ENCODE measurements at regions not wholly inside any gene's neighbourhood (a gene's known extent, or its start where the extent isn't known, plus 50 kb on each side); places are given as distances from the start of the nearest gene placed in this dataset.
"Not testable (repeated sequence)": the region's sequence is repeated elsewhere in the genome, so short reads cannot be mapped to it uniquely, and the experiment has no call there.

DNA sequence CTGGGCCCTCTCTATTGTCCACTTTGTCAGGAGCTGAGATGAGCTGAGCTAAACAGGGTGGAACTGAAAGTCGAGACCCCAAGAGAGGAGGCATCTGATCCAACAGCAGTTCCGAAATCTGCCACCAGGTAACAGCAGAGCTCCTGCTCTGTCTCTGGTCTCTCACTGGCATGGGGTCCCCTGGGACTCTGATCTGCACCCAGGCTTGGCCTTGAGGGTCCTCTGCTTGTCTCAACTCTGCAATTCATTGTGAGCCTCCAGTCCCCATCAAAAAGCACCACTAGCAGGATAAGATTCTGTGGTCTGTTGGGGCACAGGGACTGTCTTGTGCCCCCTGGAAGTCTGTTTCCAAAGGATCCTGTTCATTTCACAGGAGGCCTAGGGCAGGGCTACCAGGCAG lies 62.5 kb upstream of the TOP1 start:
- H3K36me3 Mint-ChIP-seq (ENCODE audit: insufficient read depth): peaks cover 3% of the 10 kb centered on the region
- DNase-seq (ENCODE audit: low spot score in 2 of 2): no peak
- no peak overlapping the region for H3K27ac Mint-ChIP-seq (ENCODE audit: low read depth)
- peaks cover 22% of the 10 kb centered on the region for H3K4me1 Mint-ChIP-seq
- H3K27me3 Mint-ChIP-seq: peaks cover 17% of the 10 kb centered on the region
- no peak for ATAC-seq (replicated peaks; ENCODE audit: extremely low read depth, poor library complexity, severe bottlenecking)
- no peak overlapping the region for H3K4me3 Mint-ChIP-seq
- no peaks in the 10 kb centered on the region for H3K9me3 Mint-ChIP-seq

DNA sequence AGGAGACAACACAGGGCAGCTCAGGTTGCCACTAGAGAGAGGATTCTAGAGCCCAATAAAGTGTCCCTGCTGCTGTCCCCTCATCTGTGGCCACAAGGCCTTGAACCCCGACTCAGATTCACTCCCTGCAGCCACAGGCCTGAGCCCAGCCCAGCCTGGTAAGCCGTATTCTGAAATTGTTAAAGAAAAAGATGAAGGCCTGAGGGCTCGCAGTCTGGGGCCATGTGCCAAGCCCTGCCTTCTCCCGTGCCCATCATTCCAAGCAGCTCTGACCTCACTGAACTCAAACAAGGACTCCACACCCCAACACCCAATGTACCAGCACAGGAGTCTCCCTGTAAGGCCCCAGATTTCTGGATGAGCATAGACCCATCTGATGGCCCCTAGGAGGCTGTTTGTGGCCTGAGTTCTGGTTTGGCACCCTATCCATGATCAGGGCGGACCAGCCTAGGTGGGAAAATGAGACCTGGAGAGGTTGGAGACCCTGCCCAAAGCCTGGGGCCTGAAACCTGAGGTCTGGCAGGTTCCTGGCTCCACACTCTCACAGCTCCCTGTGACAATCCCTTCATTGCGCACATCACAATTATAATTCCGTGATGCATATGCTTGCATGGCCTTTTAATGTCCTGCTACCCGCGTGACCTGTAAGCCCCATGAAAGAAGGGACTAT lies 62.0 kb upstream of the TOP1 start:
- Mint-ChIP-seq H3K4me3 (no peak overlapping the region), H3K9me3 (no peaks in the 10 kb centered on the region), H3K36me3 (ENCODE audit: insufficient read depth) (peaks cover 3% of the 10 kb centered on the region), H3K4me1 (peaks cover 18% of the 10 kb centered on the region), H3K27me3 (peaks cover 17% of the 10 kb centered on the region), H3K27ac (ENCODE audit: low read depth) (no peak overlapping the region)
- ATAC-seq (replicated peaks; ENCODE audit: extremely low read depth, poor library complexity, severe bottlenecking) (no peak), DNase-seq (ENCODE audit: low spot score in 2 of 2) (no peak)

DNA sequence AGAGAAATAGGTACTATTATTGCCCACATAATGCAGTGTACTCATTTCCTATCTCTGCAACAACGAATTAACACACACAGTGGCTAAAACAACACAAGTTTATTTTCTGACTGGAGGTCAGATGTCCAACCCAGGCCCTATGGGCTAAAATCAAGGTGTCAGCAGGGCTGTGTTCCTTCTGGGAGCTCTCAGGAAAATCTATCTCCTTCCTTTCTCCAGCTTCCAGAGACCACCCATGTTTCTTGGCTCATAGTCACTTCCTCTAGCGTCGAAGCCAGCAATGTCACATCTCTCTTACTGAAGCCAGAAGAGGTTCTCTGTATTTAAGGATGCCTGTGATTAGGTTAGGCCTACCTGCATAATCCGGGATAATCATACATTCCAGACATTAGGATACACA lies 60.9 kb upstream of the TOP1 start:
- DNase-seq (ENCODE audit: low spot score in 2 of 2) (no peak), ATAC-seq (replicated peaks; ENCODE audit: extremely low read depth, poor library complexity, severe bottlenecking) (no peak)
- no peak overlapping the region for H3K27ac Mint-ChIP-seq (ENCODE audit: low read depth)
- H3K4me1 Mint-ChIP-seq: peaks cover 11% of the 10 kb centered on the region
- H3K27me3 Mint-ChIP-seq: peaks cover 17% of the 10 kb centered on the region
- H3K36me3 Mint-ChIP-seq (ENCODE audit: insufficient read depth): peaks cover 3% of the 10 kb centered on the region
- no peak overlapping the region for H3K4me3 Mint-ChIP-seq
- no peaks in the 10 kb centered on the region for H3K9me3 Mint-ChIP-seq

DNA sequence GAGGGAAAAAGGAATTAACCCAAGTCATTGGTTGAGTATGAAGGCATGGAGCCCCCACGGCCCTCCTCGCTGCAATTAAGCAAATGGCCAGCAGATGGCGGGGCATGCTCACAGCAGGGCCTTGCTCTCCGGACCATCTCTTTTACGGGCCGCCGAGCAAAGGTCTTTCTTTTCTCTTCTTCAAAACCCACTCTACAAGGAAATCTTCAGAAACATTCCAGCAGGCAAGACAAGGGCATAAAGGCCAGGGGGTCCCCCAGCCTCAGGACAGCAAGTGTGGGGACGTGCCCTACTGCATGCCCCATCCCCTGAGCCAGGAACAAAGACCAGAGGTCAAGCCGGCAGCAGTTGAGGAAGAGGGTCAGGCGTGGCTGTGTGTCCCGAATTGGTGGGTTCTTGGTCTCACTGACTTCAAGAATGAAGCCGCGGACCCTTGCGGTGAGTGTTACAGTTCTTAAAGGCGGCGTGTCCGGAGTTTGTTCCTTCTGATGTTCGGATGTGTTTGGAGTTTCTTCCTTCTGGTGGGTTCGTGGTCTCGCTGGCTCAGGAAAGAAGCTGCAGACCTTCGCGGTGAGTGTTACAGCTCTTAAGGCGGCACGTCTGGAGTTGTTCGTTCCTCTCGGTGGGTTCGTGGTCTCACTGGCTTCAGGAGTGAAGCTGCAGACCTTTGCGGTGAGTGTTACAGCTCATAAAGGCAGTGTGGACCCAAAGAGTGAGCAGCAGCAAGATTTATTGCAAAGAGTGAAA lies 59.6 kb upstream of the TOP1 start:
- H3K27ac Mint-ChIP-seq (ENCODE audit: low read depth): not testable (repeated sequence)
- peak; percentile 91 for ATAC-seq (replicated peaks; ENCODE audit: extremely low read depth, poor library complexity, severe bottlenecking)
- peak; percentile 76 to 84 for DNase-seq (ENCODE audit: low spot score in 2 of 2)

DNA sequence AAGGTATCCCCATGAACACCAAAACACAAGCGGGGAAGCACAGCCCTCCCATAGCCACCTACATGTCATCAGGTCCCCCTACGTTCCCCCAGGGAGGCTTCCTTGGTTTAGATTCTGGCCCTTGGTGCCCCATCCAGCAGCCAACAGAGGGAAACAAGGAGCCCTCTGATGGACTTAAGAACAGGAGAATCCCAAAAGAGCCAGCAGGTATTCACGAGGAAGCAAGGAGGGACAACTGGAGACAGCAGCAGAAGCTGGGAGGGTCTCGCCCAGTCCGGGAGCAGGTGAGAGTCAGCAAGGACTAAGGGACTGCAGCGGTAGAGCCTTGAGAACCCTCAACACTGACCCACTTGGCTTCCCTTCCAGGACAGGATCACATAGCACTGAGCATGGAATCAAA lies 58.4 kb upstream of the TOP1 start:
- DNase-seq (ENCODE audit: low spot score in 2 of 2) (no peak), ATAC-seq (replicated peaks; ENCODE audit: extremely low read depth, poor library complexity, severe bottlenecking) (no peak)
- Mint-ChIP-seq H3K36me3 (ENCODE audit: insufficient read depth) (peaks cover 3% of the 10 kb centered on the region), H3K27ac (ENCODE audit: low read depth) (no peak overlapping the region), H3K27me3 (peaks cover 27% of the 10 kb centered on the region), H3K9me3 (no peaks in the 10 kb centered on the region), H3K4me1 (peaks cover 11% of the 10 kb centered on the region), H3K4me3 (no peak overlapping the region)

More for the DNA sequence above, 59.6 kb upstream of the TOP1 start:
- not testable (repeated sequence) for H3K36me3 Mint-ChIP-seq (ENCODE audit: insufficient read depth); H3K9me3 Mint-ChIP-seq
- H3K4me1 Mint-ChIP-seq: peaks cover 11% of the 10 kb centered on the region
- H3K4me3 Mint-ChIP-seq: peak overlapping the region; percentile 86
- H3K27me3 Mint-ChIP-seq: peaks cover 22% of the 10 kb centered on the region

DNA sequence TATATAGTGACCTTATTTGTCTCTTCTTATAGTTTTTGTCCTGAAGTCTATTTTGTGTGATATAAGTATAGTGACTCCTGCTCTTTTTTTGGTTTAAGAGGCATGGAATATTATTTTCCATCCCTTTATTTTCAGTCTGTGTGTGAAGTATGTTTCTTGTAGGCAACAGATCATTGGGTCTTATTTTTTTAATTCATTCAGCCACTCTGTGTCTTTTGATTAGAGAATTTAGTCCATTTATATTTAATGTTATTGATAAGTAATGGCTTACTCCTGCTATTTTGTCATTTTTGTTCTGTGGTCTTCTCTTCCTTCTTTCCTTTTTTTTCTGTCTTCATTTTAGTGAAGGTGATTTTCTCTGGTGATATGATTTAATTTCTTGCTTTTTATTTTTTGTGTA lies 51.4 kb upstream of the TOP1 start:
- no peak for ATAC-seq (replicated peaks; ENCODE audit: extremely low read depth, poor library complexity, severe bottlenecking)
- H3K27ac Mint-ChIP-seq (ENCODE audit: low read depth): no peak overlapping the region
- H3K4me1 Mint-ChIP-seq: no peaks in the 10 kb centered on the region
- H3K9me3 Mint-ChIP-seq: peaks cover 19% of the 10 kb centered on the region
- peaks cover 1% of the 10 kb centered on the region for H3K36me3 Mint-ChIP-seq (ENCODE audit: insufficient read depth)
- peaks cover 45% of the 10 kb centered on the region for H3K27me3 Mint-ChIP-seq
- DNase-seq (ENCODE audit: low spot score in 2 of 2): no peak
- H3K4me3 Mint-ChIP-seq: no peak overlapping the region

DNA sequence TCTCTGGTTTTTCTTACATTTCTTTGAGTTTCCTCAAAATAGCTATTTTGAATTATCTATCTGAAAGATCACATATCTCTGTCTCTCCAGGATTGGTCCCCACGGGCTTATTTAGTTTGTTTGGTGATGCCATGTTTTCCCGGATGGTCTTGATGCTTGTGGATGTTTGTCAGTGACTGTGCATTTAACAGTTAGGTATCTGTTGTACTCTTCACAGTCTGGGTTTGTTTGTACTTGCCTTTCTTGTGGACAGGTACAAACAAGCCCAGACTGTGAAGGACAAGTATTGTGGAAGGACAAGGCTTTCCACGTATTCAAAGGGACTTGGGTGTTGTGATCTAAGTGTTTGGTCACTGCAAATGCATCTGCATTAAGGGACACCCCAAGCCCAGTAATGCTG lies 49.9 kb upstream of the TOP1 start:
- peaks cover 1% of the 10 kb centered on the region for H3K36me3 Mint-ChIP-seq (ENCODE audit: insufficient read depth)
- peaks cover 19% of the 10 kb centered on the region for H3K9me3 Mint-ChIP-seq
- ATAC-seq (replicated peaks; ENCODE audit: extremely low read depth, poor library complexity, severe bottlenecking) (no peak), DNase-seq (ENCODE audit: low spot score in 2 of 2) (no peak)
- H3K27me3 Mint-ChIP-seq: peaks cover 43% of the 10 kb centered on the region
- H3K4me1 Mint-ChIP-seq: no peaks in the 10 kb centered on the region
- no peak overlapping the region for H3K4me3 Mint-ChIP-seq
- H3K27ac Mint-ChIP-seq (ENCODE audit: low read depth): no peak overlapping the region
